Muscle layer of colon (tissue), 2 donors: ENCODE measurements at regions not wholly inside any gene's neighbourhood (a gene's known extent, or its start where the extent isn't known, plus 50 kb on each side); places are given as distances from the start of the nearest gene placed in this dataset.
"Not testable (repeated sequence)": the region's sequence is repeated elsewhere in the genome, so short reads cannot be mapped to it uniquely, and the experiment has no call there.

Source experiments
- H3K27ac ChIP-seq: one replicate; pipeline ENCODE4 v1.7.0; 2013; ENCODE audit warnings: low read depth, mild to moderate bottlenecking, low read length, moderate library complexity
- H3K27me3 ChIP-seq, 2 donors: one replicate each; pipeline ENCODE4 v1.7.0; 2013; ENCODE audit warnings: low read length in 2 of 2, mild to moderate bottlenecking in 2 of 2; ENCODE audit not compliant: insufficient read depth in 2 of 2, control insufficient read depth in 1 of 2
- H3K36me3 ChIP-seq: one replicate; pipeline ENCODE4 v1.7.0; 2013; ENCODE audit warnings: mild to moderate bottlenecking, low read length; ENCODE audit not compliant: insufficient read depth
- H3K4me1 ChIP-seq: one replicate; pipeline ENCODE4 v1.7.0; 2013; ENCODE audit warnings: mild to moderate bottlenecking, low read length; ENCODE audit not compliant: insufficient read depth
- H3K4me3 ChIP-seq, 2 donors: one replicate each; pipeline ENCODE4 v1.7.0; 2013; ENCODE audit warnings: low read length in 2 of 2, low read depth in 1 of 2, mild to moderate bottlenecking in 1 of 2, moderate library complexity in 1 of 2
- H3K9ac ChIP-seq: one replicate; pipeline ENCODE4 v1.7.0; 2013; ENCODE audit warnings: low read length
- H3K9me3 ChIP-seq: one replicate; pipeline ENCODE4 v1.7.0; 2013; ENCODE audit warnings: mild to moderate bottlenecking, low read length
- donor health status: abdominal sarcoma.
- donor health status: Adenocarcinoma of cecum.

DNA sequence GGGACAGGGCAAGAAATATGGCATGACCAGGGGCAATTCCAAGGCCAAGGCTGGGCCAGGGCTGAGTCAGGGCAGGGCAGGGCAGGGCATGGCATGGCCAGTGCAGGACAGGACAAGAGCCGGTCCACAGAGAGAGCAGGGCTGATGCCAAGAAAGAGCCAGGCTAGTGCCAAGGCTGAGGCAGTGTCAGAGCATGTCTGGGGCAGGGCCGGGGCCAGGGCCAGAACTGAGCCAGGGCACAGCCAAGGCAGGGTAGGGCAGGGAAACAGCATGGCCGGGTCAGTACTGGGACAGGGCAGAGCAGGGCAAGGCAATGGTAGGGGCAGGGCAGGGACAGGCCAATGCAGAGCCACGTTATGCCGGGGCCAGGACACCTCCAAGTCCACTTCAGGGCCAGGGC lies 403.9 kb downstream of the ZNF33B start:
- H3K36me3 ChIP-seq, H3K4me3 ChIP-seq, H3K4me1 ChIP-seq, H3K27ac ChIP-seq, H3K9me3 ChIP-seq, H3K9ac ChIP-seq, H3K27me3 ChIP-seq: not testable (repeated sequence)

DNA sequence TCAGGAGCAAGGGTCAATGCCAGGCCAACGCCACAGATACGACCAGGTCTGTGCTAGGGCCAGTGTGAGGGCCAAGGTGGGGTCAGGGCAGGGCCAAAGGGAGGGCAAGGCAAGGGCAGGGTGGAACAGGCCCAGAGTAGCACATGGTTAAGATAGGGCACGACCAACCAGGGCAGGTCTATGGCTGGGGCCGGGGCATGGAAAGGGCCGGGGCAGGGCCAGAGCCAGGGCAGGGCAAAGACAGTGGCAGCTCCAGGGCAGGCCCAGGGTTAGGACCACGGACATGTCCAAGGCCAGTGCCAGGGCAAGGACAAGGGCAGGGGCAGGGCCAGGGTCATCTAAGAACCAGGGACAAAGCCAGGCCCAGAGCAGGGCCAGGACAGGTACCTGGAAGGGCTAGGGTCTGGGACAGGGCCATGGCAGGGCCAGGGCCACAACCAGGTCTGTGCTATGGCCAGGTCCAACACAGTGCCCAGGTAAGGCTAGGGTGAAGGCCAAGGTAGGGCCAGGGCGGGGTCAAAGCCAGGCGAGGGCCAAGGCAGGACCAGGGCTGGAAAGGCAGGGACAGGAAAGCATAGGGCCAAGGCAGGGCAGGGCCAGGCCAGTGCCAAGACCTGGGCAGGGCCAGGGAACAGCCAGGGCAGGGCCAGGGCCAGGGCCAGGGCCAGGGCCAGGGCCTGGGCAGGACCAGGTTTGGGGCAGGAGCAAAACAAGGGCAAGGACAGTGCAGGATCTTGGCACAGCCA lies 404.7 kb downstream of the ZNF33B start:
- not testable (repeated sequence) for H3K9ac ChIP-seq, H3K27ac ChIP-seq, H3K36me3 ChIP-seq, H3K9me3 ChIP-seq, H3K4me3 ChIP-seq, H3K4me1 ChIP-seq, H3K27me3 ChIP-seq

DNA sequence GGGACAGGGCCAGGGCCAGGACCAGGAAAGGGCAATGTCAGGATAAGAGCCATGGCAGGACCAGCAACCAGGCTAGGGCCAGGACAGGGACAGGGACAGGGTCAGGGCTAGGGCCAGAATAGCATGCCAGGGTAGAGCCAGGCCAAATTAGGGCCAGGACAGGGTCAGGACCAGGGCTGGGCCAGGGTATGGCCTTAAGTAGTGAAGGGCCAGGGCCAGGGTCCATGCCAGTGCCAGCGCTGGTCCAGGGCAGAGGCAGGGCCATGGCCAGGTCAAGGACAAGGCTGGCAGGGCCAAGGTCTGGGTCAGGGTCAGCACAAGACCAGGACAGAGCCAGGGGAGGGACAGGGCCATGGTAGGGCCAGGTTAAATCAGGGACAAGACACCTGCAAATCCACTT lies 405.4 kb downstream of the ZNF33B start:
- not testable (repeated sequence) for H3K9me3 ChIP-seq, H3K4me1 ChIP-seq

DNA sequence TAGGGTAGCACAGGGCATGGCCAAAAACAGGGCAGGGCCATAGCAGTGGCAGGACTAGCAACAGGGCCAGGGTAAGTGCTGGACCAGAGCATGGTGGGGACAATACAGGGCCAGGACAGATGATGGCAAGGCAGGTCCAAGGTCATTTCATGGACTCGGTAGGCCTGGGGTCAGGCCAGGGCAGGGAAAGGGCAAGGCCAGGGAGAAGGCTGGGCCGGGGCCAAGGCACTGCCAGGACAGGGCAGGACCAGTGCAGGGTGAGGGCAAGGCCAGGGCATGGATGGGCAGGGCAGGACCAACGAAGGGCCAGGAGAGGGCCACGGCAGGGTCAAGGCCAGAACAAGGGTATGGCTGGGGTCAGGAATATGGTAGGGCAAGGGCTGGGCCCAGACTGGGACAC lies 407.6 kb downstream of the ZNF33B start:
- H3K9me3 ChIP-seq, H3K4me3 ChIP-seq, H3K4me1 ChIP-seq, H3K36me3 ChIP-seq, H3K27me3 ChIP-seq, H3K9ac ChIP-seq, H3K27ac ChIP-seq: not testable (repeated sequence)

More for the DNA sequence above, 405.4 kb downstream of the ZNF33B start:
- not testable (repeated sequence) for H3K36me3 ChIP-seq, H3K4me3 ChIP-seq, H3K9ac ChIP-seq, H3K27ac ChIP-seq, H3K27me3 ChIP-seq

DNA sequence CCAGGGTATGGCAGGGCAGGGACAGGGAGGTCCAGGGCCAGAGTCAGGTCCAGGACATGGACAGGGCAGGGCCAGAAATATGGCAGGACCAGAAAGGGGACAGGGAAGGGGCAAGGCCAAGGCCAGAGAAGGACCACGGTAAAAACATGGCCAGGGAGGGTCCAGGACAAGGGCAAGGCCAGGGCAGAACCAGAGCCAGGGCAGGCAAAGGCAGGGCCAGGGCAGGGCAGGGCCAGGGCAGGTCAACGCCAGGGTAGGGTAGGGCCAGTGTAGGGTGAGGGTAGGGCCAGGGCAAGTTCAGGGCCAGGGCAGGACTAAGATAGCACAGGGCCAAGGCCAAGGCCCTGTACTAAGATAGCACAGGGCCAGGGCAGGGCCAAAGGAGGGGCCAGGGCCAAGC lies 408.3 kb downstream of the ZNF33B start:
- not testable (repeated sequence) for H3K36me3 ChIP-seq, H3K4me1 ChIP-seq, H3K9ac ChIP-seq, H3K9me3 ChIP-seq, H3K4me3 ChIP-seq, H3K27ac ChIP-seq, H3K27me3 ChIP-seq

DNA sequence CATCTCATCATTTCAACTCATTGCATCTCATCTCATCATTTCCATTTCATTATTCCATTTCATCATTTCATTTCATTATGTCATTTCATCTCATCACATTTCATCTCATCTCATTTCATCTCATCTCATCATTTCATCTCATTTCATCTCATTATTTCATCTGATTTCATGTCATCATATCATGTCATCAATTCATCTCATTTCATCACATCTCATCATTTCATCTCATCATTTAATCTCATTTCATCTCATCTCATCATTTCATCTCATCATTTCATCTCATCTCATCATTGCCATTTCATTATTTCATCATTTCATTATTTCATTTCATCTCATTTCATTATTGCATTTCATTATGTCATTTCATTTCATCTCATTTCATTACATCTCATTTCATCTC lies 410.5 kb downstream of the ZNF33B start:
- not testable (repeated sequence) for H3K9ac ChIP-seq, H3K36me3 ChIP-seq, H3K4me1 ChIP-seq, H3K27ac ChIP-seq, H3K4me3 ChIP-seq, H3K27me3 ChIP-seq, H3K9me3 ChIP-seq

DNA sequence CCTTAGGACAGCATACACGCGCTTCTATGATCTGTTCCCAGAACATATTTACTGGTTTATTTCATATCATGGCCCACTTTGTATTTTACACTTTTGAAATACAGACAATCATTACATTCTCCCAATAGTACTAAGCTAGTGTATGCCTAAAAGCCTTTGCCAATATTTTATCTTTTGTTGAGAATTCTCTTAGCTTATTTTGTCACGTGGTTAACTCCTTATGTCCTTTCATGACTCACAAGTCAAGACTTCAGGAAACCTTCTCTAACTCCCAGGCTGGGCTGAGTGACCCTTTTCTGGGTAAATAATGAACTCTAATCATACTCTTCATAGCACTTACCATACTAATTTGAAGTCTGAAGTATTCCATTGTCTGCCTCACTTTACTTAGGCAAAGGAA lies 444.8 kb downstream of the ZNF33B start:
- not testable (repeated sequence) for H3K27ac ChIP-seq, H3K4me3 ChIP-seq, H3K9ac ChIP-seq, H3K36me3 ChIP-seq, H3K27me3 ChIP-seq, H3K9me3 ChIP-seq, H3K4me1 ChIP-seq

DNA sequence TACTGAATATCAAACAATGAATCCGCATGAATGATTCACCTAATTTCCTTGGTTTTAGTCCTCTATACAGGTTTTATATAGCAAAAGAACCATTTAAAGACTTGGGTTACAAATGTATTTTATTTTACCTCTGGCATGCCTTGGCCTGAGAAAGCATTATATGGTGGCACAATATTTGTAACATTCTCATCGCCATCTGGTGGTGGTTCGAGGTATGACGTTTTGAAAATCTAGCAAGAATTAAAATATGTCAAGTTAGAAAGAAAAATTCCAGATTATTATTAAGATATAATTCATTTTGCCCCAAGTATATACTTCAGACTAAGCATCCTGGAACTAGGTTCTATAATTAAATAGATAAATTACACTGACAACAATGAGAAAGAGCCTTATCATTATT lies 445.9 kb downstream of the ZNF33B start:
- H3K4me1 ChIP-seq, H3K27ac ChIP-seq, H3K27me3 ChIP-seq, H3K36me3 ChIP-seq, H3K9ac ChIP-seq, H3K9me3 ChIP-seq, H3K4me3 ChIP-seq: not testable (repeated sequence)

DNA sequence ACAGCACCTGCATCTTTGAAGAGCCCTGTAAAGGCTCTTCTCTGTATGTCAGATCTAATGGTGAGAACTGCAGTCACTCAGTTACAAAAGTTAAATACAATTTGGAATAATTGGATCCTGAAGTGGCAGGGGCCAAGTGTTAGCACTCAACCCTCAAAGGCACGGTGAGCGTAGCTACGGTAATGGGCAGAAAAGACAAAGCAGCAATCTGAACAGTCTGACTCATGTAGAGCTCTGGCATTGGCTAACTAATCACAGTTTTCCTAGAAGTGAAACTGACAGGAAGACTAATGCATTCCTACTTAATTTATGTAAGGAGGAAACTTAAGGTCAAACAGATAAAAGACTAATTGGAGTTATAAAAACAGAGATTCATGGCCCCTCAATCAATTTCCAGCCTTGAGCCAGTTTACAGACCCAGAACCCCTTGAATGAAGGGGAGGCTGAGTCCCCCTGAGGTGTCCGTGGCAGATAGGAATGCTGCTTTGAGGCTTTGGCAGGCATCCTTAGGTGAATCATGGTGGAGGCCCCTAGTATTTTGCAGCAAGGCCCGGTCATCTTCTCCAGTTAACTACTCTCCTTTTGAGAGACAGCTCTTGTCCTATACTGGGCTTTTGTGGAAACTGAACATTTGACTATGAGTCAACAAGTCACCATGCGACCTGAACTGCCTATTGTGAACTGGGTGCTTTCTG lies 450.7 kb downstream of the ZNF33B start:
- not testable (repeated sequence) for H3K9ac ChIP-seq, H3K9me3 ChIP-seq, H3K4me1 ChIP-seq, H3K27ac ChIP-seq, H3K27me3 ChIP-seq, H3K36me3 ChIP-seq, H3K4me3 ChIP-seq

DNA sequence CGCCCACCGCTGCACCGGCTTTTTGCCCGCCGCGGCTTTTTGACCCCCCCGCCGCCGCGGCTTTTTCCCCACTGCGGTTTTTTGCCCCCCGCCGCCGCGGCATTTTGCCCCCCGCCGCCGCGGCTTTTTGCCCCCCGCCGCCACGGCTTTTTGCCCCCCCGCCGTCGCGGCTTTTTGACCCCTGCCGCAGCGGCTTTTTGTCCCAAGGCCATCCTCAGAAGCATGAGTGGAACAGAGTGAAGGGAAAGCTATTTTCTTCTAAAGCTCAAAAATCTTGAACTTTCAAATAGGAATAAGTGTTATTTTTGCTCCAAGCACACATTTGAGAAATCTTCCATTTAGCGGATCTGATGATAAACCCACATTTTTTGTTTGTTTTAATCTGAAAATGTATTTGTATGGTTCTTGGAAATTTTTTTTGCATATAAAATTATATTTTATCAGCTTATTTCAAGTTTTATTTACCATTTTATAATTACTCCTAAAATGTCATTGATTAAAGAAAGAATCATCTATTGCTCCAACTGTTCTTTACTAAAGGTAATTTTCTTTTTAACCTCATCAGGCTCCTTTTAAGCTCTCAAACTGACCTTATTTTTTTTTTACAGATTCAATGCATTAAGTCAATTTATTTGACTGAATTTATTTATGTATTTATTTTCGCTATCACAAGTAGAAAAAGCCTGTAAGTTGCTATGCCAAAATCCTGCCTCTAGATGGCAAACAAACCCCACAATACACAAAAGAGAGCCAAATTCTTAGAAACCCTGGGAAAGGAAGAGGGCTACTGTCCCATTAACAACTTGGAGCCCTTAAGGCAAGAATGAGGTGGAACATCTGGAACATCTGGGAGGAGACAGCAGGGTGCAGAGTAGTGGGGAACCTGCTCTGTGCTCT lies 460.3 kb downstream of the ZNF33B start:
- not testable (repeated sequence) for H3K4me3 ChIP-seq, H3K27me3 ChIP-seq

DNA sequence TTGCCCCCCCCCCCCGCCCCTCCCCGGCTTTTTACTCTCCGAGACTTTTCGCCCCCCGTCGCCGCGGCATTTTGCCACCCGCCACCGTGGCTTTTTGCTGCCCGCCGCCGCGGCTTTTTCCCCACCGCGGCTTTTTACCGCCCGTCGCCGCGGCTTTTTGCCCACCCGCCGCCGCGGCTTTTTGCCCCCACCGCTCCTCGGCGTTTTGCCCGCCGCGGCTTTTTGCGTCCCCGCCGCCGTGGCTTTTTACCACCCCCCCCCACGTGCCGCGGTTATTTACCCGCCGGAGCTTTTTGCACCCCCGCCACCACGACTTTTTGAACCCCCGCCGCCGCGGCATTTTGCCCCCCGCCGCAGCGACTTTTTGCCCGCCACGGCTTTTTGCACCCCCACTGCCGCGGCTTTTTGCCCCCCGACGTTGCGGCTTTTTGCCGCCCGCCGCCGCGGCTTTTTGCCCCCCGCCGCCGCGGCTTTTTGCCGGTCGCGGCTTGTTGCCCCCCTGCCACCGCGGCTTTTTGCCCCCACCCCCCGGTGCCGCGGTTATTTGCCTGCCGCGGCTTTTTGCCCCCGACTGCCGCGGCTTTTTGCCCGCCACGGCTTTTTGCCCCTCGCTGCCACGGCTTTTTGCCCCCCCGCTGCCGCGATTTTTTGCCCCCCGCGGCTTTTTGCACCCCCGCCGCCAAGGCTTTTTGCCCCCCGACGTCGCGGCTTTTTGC lies 461.1 kb downstream of the ZNF33B start:
- H3K4me3 ChIP-seq, result no peak overlapping the region
- H3K4me1 ChIP-seq, result no peaks in the 10 kb centered on the region
- no peaks in the 10 kb centered on the region for H3K36me3 ChIP-seq
- H3K27me3 ChIP-seq, result peaks cover 0 to 10% of the 10 kb centered on the region in 2 donors
- H3K9ac ChIP-seq, result no peak overlapping the region
- H3K9me3 ChIP-seq, result no peaks in the 10 kb centered on the region
- no peak overlapping the region for H3K27ac ChIP-seq

More for the DNA sequence above, 460.3 kb downstream of the ZNF33B start:
- not testable (repeated sequence) for H3K4me1 ChIP-seq, H3K9me3 ChIP-seq, H3K9ac ChIP-seq, H3K27ac ChIP-seq, H3K36me3 ChIP-seq
